Heart left ventricle (tissue), 16 donors: ENCODE measurements at regions not wholly inside any gene's neighbourhood (a gene's known extent, or its start where the extent isn't known, plus 50 kb on each side); places are given as distances from the start of the nearest gene placed in this dataset.

ENCODE experiments used
- ATAC-seq, 4 donors: fragments of 200-7000 bp; cut with Tn5 transposase; one replicate each; pipeline ENCODE4 v1.9.1; 2020 to 2022; ENCODE audit warnings: moderate library complexity in 4 of 4, mild to moderate bottlenecking in 3 of 4, moderate number of reproducible peaks in 1 of 4
- DNase-seq, 5 donors: peaks; one replicate each; pipeline ENCODE4 v3.0.0-alpha.2; 2020
- H3K27ac ChIP-seq, 12 donors: fragments of 200-600 bp; sonication (generic) in 4 of 12; one replicate each; pipeline versions ENCODE4 v1.5.0 to v1.8.0; 2016 to 2022; ENCODE audit warnings: mild to moderate bottlenecking in 2 of 12
- H3K27me3 ChIP-seq, 9 donors: fragments of 200-600 bp; sonication (generic) in 2 of 9; one replicate each; pipeline versions ENCODE4 v1.5.1 to v1.8.0; 2016 to 2022; ENCODE audit warnings: mild to moderate bottlenecking in 3 of 9
- H3K36me3 ChIP-seq, 9 donors: fragments of 200-600 bp; sonication (generic) in 2 of 9; one replicate each; pipeline versions ENCODE4 v1.5.0 to v1.8.0; 2018 to 2022; ENCODE audit warnings: mild to moderate bottlenecking in 2 of 9
- H3K4me1 ChIP-seq, 12 donors: fragments of 200-600 bp; sonication (generic) in 4 of 12; one replicate each; pipeline versions ENCODE4 v1.5.0 to v1.8.0; 2016 to 2022; ENCODE audit warnings: mild to moderate bottlenecking in 3 of 12
- H3K4me3 ChIP-seq, 12 donors: fragments of 200-600 bp; sonication (generic) in 4 of 12; one replicate each; pipeline versions ENCODE4 v1.5.0 to v1.8.0; 2017 to 2022; ENCODE audit warnings: mild to moderate bottlenecking in 9 of 12, moderate library complexity in 4 of 12
- H3K9me3 ChIP-seq, 12 donors: fragments of 200-600 bp; sonication (generic) in 4 of 12; one replicate each; pipeline versions ENCODE4 v1.5.0 to v1.8.0; 2016 to 2022; ENCODE audit warnings: mild to moderate bottlenecking in 1 of 12
- CTCF ChIP-seq, 12 donors: fragments of 200-600 bp; sonication (generic) in 4 of 12; IDR thresholded peaks; one replicate each; pipeline versions ENCODE4 v1.5.0 to v1.8.0; 2018 to 2022; ENCODE audit warnings: antibody characterized with exemption in 12 of 12, mild to moderate bottlenecking in 5 of 12
- POLR2A ChIP-seq, 2 donors: fragments of 450-650 bp; IDR thresholded peaks; one replicate each; pipeline ENCODE4 v1.6.1; 2017; ENCODE audit warnings: antibody characterized with exemption in 2 of 2, mild to moderate bottlenecking in 2 of 2, moderate library complexity in 2 of 2
- WGBS, 4 donors: extraction: QIAGEN DNeasy Blood & Tissue Kit in 2 of 4; methylation state at CpG; one replicate each; pipeline versions ENCODE4 v1.1.5 to v1.1.7; 2013 to 2018; 5-methylcytosine and 5-hydroxymethylcytosine counted together
- intact Hi-C, 10 donors: fragments of 100-400 bp; cut with DNase I; formaldehyde crosslinking; loops; one replicate each; pipeline versions ENCODE4 v1.11.1 to v1.14.2; 2022
- donor health status: ischemic (EF 13 %, LVEDD 7.1; RV severe dilation, severe dysfunction).
- donor health status: healthy with polysubstance abuse.
- donor health status: DM: no; HTN: yes; CAD: no.
- donor health status: DM: no; HTN: no; CAD: no.
- donor health status: ischemic (EF 25% LVEDD 6.9; RV normal size, moderate dysfunction).
- donor health status: ischemic (EF 25% LVEDD 5.7; RV mildly dilated, moderate dysfunction).
- donor health status: healthy.
- donor health status: DM: yes; HTN: yes; CAD: no.
- donor health status: ischemic (EF 35%, LVEDD 5.7; RV mildly dilated, moderate dysfunction).
- donor health status: nonischemic (EF 11% LVEDD 7.7; RV severe dilation, severe dysfunction).
- donor health status: DM: yes; HTN: yes; CAD: no.
- donor health status: PGD.
- donor health status: ischemic (EF 29% LVEDD 5.4; RV normal size, mild dysfunction).
- donor health status: nonischemic (EF 23%, LVEDD 6.1; RV moderate dilation, normal function).

GRCh38 chr10:111745982-111746381 is 437.6 kb downstream of the GPAM start:
- Histone ChIP-seq H3K36me3 (no peaks in the 10 kb centered on the region), H3K4me1 (no peaks in the 10 kb centered on the region), H3K27me3 (peaks cover 0 to 2% (median 0%) of the 10 kb centered on the region in 9 donors), H3K4me3 (no peak overlapping the region), H3K27ac (no peak overlapping the region), H3K9me3 (no peaks in the 10 kb centered on the region)
- WGBS, 4 donors, result 45 to 81% (median 64%) methylated on average over 2 of the region's 2 CpGs
- DNase-seq (no peak), ATAC-seq (no peak)
- intact Hi-C loops, result no loop called here
- TF ChIP-seq CTCF (IDR thresholded peaks at IDR 0.05), result no peak
- TF ChIP-seq POLR2A (IDR thresholded peaks at IDR 0.05), result no peak

- DNase-seq, result no peak
- H3K9me3 ChIP-seq, result peaks cover 0 to 3% (median 0%) of the 10 kb centered on the region in 12 donors
- intact Hi-C loops, result no loop called here
- 33 to 57% (median 42%) methylated on average over 1 of the region's 1 CpG for WGBS, 4 donors
- TF ChIP-seq CTCF (IDR thresholded peaks at IDR 0.05), result no peak
- no peak for TF ChIP-seq POLR2A (IDR thresholded peaks at IDR 0.05)
- H3K4me3 ChIP-seq, result no peak overlapping the region
- no peaks in the 10 kb centered on the region for H3K36me3 ChIP-seq
- ATAC-seq, result no peak
- no peaks in the 10 kb centered on the region for H3K4me1 ChIP-seq
- no peak overlapping the region for H3K27ac ChIP-seq
- peaks cover 0 to 2% (median 0%) of the 10 kb centered on the region in 9 donors for H3K27me3 ChIP-seq
Observed at GRCh38 chr10:111747751-111748150, 435.8 kb downstream of the GPAM start.

GRCh38 chr10:111748184-111748583 is 435.4 kb downstream of the GPAM start:
- H3K36me3 ChIP-seq, result no peaks in the 10 kb centered on the region
- intact Hi-C loops, result no loop called here
- H3K9me3 ChIP-seq, result peaks cover 0 to 7% (median 0%) of the 10 kb centered on the region in 12 donors
- peaks cover 0 to 2% (median 0%) of the 10 kb centered on the region in 9 donors for H3K27me3 ChIP-seq
- no peak overlapping the region for H3K27ac ChIP-seq
- no peaks in the 10 kb centered on the region for H3K4me1 ChIP-seq
- WGBS, 4 donors, result 55 to 77% (median 65%) methylated on average over 2 of the region's 2 CpGs
- ATAC-seq (no peak), DNase-seq (no peak)
- TF ChIP-seq POLR2A (IDR thresholded peaks at IDR 0.05) (no peak), CTCF (IDR thresholded peaks at IDR 0.05) (no peak)
- H3K4me3 ChIP-seq, result no peak overlapping the region

GRCh38 chr10:111750165-111750849 is 433.3 kb downstream of the GPAM start:
- no peaks in the 10 kb centered on the region for H3K36me3 ChIP-seq
- peaks cover 0 to 2% (median 0%) of the 10 kb centered on the region in 9 donors for H3K27me3 ChIP-seq
- DNase-seq (no peak), ATAC-seq (no peak)
- H3K4me3 ChIP-seq, result no peak overlapping the region
- intact Hi-C loops, result loop anchor here in 5 of 10 donors (10.0 kb wide), 2 partner anchors 384 to 564 kb away; no protein-coding TSS in a partner anchor
- WGBS, 4 donors, result 47 to 63% (median 49%) methylated on average over 2 of the region's 2 CpGs
- no peak overlapping the region for H3K27ac ChIP-seq
- H3K9me3 ChIP-seq, result peaks cover 0 to 7% (median 0%) of the 10 kb centered on the region in 12 donors
- TF ChIP-seq POLR2A (IDR thresholded peaks at IDR 0.05), result no peak
- no peak for TF ChIP-seq CTCF (IDR thresholded peaks at IDR 0.05)
- H3K4me1 ChIP-seq, result no peaks in the 10 kb centered on the region
